GM19035 (cell line): ENCODE measurements at regions not wholly inside any gene's neighbourhood (a gene's known extent, or its start where the extent isn't known, plus 50 kb on each side); places are given as distances from the start of the nearest gene placed in this dataset.

Experiments used
- ATAC-seq: cut with Tn5 transposase; IDR thresholded peaks from one replicate; pipeline ENCODE4 v1.9.1; 2021; ENCODE audit not compliant: unreplicated experiment

DNA sequence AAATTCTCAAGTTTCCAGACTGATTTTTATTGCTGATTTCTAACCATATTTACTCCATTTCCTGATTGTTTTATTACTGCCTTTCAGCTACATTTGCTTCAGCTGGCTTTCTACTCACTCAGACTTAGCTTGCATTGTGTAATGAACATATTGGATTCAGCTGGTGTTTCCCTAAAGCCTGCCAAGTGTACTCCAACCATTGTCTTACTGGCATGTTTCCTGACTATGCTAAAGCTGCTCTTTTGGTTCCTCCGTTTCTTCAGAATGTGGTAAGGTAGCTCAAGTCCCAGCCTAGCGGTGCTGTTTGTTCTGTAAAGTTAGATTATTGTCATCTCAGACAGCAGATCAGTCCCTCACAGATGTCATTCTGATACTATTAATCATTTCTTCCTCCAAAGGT is 53.1 kb upstream of the GLRA2 start:
- no peak for ATAC-seq

DNA sequence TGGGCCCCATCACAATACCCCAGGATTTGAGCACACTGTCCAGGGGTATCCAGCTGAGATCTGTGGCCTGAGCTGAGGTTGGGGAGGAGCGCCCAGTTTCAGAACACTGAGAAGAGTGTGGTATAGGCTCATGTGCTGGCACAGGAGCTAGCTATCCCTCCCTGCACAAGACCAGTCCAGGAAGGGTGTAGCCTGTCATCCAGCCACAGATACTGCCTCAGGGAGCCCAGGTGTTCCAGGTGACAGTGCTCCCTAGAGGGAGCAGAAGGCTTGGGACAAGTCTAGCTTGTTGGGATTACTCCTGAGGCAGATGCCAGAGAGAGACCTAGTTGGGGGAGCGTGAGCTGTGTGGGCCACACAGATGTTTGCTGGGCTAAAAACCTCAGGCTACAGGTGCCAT is 79.6 kb upstream of the GLRA2 start:
- ATAC-seq = no peak

DNA sequence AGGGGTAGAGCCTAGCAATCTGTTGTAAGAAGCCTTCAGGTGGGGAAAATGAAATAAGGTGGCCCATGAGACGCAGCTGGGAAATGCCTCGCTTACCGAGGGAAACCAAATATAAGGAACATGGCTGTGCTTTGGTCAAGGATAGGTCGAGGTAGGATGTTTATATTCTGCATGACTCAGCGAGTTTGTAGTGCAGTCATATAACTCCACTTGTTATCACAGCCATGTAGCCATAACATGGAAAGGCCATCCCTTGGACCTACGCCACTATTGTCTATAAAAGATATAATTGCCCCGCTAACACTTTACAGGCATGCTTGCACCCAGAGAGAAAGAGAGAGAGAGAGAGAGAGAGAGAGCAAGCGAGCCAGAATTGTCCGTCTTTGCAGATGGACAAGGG is 80.9 kb upstream of the GLRA2 start:
- no peak for ATAC-seq

DNA sequence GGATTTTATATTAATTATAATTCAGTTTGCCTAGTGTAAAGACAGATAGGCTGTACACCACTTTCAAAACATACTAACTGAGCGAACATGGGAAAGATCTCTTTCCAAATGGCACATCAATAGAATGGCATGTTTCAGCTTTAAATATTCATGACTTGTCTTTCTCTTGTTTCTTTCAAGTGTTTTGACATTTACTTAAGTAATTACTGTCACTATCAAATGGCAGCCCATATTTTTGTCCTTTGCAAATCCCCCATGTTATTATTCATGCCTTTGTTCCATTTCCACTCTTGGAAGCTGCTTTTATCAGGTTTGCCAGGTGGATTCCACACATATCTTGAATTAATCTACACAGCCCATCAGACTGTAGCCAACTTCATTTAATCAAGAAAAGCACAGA is 89.2 kb upstream of the GLRA2 start:
- ATAC-seq = no peak

DNA sequence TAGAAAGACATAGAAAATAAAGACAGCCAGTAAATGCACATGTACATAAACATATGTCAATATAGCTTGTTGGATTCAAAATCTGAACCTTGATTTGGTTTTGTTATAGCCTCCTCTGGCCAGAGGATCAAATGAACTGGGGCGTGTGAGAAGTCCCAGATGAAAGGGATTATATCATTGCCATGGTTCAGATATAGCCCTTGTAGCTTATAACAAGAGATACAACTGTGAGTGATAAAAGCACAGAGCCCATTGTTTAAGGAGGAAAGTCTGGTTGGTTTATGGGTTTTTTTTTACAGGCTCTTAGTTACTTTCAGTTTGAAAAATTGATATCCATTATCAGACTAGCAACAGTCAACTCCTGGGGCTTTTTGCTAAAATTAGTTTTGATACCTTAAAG is 101.7 kb upstream of the GLRA2 start:
- no peak for ATAC-seq

DNA sequence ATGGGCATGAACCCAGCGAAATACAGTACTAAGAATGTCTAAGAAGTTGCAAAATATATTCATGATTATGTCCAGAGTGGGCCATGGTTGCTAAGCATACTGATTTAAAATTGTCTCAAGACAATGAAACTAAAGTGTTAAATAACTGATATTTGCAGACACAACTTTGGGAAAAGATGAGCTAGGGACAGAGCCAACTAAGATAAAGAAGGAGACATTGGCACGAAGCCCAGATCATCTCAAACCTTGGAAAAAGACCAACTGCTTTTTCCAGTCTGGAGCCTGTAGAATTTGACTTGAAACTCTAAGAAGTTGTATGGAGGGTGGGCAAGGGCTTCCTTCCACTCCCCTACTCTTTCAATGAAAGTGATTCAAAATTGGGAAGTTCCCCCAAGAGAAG is 108.5 kb upstream of the GLRA2 start:
- ATAC-seq = no peak

DNA sequence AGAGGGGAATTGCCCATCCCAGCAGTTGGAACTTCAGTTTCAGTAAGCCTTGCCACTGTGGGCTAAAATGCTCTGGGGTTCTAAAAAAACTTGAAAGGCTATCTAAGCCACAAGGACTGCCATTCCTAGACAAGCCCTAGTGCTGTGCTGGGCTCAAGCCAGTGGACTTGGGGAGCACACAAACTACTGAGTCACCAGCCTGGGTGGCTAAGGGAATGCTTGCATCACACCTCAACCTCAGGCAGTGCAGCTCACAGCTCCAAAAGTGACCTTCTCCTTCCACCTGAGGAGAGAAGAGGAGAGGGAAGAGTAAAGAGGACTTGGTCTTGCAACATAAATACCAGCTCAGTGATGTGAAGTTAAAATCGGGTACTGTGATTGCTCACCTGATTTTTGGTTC is 116.7 kb upstream of the GLRA2 start:
- ATAC-seq = no peak

DNA sequence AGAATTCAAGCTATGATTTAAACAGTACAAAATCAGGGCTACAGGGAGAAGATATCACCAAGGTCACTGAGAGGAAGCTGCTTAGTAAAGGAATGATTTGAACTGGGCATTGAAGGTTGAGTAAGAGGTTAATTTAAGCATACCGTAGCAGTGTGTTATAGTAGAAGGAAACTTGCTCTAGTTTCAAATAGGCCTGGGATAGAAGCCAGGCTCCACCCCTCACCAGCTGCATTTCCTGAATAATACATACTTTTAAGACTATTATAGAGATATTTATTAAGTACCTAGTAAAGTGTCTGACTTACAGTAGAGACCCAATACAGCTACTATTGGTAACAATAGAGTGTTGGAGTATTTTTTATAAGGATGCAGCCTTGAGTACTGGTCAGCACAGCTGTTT is 118.0 kb upstream of the GLRA2 start:
- ATAC-seq = no peak

DNA sequence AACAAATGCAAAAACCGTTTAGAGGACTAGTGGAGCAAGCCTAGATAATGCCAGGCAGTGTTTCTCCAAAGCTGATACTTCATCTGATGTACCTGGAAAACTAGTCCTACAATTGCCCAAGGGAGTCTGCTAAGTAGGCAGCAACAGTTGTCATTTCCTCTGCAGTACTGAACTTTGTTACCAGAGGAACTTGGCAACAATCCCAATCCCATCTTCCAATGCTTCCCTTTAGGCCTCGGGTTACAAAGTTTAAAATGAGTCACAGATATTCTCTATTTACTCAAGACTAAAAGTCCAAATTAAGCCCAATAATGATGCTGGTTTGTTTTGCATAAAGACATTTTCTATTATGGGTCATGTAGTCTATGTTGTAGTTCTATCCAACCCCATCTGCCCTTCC is 120.0 kb upstream of the GLRA2 start:
- ATAC-seq = no peak

DNA sequence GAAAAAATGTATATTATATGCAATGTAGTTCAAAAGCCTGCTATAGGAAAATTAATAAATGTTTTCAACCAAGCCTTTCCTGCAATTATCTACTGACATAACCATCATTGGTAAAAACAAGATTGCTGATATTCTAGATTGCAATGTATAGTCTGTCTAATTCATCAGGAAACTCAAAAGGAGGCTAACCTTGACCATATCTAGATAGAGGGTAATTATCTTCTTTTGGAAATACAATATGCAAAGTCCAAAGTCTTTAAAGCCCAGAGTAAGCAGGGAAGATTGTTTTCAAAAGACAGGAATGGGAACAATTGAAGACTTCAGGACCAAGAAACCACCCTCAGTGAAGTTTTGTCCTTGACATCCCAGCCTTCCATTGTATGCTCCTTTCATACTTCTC is 123.1 kb upstream of the GLRA2 start:
- ATAC-seq = no peak

DNA sequence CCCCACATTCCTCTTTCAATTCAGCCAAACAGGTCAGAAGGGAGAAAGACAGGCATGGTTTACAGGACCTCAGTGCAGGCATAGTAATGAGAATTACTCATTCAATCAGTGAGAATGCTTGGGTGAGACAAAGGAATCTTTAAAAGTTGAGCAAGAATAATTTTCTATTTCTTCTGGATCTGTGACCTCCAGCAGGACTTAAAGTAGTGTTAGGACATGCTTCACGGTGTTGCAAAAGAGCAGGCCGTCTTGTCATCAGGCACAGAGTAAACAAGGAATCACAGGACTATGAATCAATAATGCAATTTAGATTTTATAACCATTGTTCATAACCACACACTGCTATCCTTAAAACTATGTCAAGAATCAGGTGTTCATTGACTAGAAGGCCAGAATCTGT is 130.6 kb upstream of the GLRA2 start:
- no peak for ATAC-seq

DNA sequence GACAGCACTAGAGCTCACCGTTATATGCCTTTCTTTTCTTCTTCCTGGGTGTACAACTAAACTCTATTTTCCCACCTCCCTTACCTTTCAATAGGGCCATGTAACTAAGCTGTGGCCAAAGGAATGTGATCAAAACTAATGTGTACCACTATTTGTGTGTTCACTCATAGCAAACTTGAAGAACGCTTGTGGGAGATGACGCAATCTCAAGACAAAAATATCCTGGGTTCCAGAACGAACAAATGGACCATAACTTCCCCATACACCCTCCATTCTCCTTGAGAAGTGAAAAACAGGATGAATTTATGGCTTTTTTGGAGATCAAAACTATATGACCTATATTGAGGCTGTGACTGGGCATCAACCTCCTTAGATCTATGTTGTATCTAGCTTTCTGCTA is 139.7 kb upstream of the GLRA2 start:
- no peak for ATAC-seq

DNA sequence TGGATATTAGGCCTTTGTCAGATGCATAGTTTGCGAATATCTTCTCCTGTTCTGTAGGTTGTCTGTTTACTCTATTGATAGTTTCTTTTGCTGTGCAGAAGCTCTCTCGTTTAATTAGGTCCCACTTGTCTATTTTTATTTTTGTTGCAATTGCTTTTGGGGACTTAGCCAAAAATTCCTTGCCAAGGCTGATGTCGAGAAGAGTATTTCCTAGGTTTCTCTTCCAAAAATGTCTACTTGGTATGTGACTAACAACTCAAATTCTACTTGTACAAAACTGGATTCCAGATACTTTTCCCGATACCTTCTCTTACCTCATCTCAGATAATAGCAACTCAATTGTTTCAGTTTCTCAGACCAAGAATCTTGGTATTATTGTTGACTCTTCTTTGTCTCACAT is 142.4 kb upstream of the GLRA2 start:
- ATAC-seq = no peak

DNA sequence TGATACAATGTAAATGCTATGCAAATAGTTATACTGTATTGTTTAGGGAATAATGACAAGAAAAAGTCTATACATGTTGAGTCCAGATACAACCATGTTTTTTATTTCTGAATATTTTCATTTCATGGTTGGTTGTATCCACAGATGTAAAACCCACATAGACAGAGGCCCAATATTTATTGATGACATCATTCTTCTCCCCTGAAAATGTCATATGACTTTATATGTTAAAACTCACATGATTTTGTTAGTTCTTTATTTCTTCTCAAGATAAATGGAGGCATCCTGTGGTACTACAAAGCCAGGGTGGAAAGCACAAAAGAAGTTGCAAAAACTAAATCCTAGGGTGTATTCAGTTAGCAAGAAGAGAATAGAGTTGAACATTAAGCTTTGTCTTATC is 149.3 kb upstream of the GLRA2 start:
- no peak for ATAC-seq

DNA sequence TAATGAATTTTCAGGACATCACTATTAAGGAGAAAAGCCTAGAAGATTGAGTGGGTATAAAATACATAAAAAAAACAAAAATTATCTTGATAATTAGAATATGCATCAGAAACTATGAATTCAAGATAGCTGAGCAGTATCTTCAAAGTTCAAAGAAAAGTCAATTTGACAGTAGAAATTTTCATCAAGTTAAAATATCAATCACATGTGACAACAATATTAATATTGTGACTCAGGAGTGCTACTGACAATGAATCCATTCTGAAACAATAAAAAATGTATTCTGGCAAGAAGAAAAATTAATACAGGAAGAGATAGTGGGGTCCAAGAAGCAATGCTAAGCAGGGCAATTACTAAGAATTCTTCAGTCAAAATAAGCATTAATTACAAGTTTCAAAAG is 151.9 kb upstream of the GLRA2 start:
- ATAC-seq = no peak

DNA sequence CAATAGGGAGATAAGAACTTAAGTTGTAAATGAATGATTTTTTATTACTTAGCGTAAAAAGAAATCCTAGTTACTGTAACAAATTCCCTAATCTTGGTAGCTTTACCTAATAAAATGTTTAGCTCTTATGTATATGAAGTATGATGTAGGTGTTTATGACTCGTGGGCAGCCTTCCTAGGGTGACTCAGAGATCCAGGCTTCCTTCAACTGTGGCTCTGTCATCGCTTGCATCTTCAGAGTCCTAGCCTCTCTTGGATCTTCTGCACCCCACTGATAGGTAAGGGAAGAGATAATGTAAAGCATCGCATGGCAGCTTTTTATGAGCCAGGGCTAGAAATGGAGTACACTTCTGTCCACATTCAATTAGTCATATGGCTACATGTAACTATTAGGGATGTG is 165.6 kb upstream of the GLRA2 start:
- no peak for ATAC-seq

DNA sequence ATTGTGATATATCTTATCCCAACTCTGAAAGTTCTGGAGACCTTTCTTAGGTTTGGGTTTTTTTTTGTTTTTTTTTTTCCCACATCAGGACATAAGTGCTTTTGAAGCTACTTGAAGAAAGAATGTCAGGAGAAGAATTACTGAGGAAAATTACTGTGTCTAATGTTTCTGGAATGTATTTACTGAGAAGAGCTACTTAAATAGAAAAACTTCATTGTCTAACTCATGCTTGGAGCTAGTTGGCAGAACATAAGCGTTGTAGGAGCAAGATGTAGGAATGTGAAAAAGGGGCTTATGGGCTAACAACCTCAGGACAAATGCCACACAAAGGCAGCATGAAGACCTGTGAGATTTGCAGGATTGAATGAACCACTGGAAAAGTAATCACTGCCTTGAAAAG is 166.6 kb upstream of the GLRA2 start:
- no peak for ATAC-seq

DNA sequence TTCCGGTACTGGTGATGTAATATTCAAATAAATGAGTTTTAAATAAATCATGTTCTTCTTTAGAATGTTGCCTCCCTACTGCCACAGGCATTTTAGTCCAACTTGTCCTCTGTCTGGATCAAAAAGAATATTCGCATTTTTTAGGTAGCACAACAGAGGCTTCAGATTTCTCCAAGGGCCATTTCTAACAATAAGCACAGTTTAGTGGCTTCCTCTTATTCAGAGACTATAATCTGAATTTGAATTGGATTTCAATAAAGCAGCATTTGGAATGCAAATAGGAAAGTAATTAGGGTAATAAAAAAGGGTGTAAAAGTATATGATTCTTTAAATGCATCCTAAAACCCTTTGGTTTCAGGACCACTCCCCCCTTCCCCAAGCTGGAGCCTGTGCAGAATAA is 167.9 kb upstream of the GLRA2 start:
- no peak for ATAC-seq

DNA sequence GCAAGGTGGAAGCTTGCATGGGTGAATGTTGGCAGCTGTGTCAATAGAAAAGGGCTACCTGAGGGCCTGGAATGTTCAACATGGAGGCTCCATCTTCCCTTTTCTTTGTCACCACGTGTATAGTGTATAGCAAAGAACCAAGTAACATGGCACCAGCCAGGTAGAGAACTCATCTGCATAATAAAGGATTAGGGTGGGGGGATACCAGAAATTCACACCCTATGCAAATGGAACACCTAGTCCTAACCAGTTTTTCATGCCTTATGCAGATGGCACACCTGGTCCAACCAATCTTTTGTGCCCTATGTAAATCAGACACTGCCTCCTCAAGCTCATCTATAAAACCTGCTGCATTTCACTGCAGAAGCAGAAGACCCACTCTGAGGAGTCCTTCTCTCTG is 169.6 kb upstream of the GLRA2 start:
- ATAC-seq = no peak

DNA sequence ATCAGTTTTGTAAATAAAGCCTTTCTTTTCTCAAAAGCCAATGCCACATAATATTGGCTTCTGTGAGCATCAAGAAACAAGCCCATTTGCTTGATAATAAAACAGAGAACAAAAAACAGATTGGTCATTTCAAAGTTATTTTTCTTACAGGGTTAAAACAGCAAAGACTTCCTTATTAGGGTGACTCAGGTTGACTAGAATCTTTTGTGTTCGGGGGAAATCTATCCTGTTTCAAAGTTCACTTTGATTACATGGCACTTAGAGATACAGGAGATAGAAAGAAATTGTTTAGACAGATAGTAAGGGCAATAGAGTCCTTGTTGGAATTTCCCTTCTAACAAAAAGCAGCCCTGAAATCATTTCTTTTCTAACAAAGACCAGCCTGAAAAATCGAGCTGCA is 170.0 kb upstream of the GLRA2 start:
- ATAC-seq = no peak

DNA sequence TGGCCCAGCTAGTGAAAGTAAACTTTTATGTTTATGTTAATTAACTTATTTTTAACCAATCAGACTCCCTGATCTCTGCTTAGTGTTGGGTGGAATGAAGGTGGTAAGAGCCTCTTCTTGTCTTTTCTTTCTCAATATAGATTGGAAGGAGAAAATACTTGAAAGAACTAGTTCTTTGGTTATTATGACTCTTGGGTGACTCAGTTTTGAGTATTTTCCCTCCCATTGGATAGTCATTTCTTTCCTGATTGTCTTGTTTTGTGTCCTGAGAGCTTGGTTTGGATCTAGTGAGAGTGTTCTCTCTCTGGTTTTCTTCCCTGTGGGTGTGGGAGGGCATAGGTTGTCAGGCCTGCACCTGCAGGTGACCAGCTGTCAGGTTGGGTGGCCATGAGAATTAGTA is 172.0 kb upstream of the GLRA2 start:
- ATAC-seq = no peak

DNA sequence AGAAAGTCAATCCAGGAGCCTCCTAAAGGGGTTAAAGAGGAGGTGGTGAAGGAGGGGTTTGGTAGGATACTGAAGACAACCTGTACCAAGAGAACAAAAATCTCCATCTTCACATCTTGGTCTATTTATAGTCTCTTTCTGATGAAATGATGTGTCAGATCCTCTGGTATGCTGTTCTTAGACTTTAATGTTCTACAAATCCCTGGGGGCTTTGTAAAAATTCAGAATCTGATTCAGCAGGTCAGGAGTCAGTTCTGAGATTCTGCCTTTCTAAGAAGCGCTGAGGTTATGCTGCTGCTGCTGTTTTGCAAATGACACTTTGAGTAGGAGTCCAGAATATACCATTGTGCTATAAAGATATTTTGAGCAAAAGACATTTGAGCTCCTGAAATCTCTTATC is 172.9 kb upstream of the GLRA2 start:
- no peak for ATAC-seq

DNA sequence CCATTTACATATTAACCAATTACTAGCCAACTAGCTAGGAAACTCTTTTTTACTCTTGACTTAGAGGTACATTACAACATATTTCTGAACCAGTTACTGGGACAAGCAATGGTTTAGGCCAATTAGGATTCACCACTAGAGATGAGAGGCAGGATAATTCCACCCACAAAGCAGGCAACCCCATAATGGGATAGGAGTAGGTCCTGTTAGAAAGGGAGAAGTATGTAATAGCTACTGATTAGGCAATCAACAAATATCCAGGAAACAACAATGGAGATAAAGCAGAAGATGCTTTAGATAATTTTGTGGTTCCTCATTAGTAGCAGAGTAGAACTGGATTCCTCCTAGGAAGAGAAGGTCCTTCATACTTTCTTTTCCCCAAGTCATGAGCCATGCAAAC is 173.8 kb upstream of the GLRA2 start:
- no peak for ATAC-seq

DNA sequence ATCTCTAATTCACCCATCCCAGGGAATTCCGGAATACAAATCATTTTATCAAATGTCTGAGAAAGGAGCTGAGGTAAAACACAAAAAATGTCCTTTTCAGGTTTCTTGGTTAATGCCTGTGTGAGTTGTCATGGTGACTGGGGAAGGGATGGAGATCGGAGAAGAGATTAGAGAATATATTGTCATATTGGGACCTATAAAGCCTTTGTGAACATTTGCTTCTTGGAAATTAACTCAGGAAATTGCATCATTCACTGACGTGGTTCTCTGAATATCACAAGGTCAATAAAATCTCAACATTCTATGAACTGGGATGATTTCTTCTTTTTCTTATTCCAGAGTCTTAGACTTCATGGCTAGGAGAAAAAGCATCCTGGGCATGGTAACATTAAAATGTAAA is 174.8 kb upstream of the GLRA2 start:
- ATAC-seq = no peak
